Adipocyte (in vitro differentiated cells): ENCODE measurements at regions not wholly inside any gene's neighbourhood (a gene's known extent, or its start where the extent isn't known, plus 50 kb on each side); places are given as distances from the start of the nearest gene placed in this dataset.

Experiments used
- DNase-seq: peaks from one replicate; pipeline ENCODE4 v3.0.0-alpha.2; 2015; ENCODE audit warnings: low read depth
- H3K27me3 ChIP-seq: replicated peaks from 2 replicates; pipeline ENCODE4 v1.7.0; 2013; ENCODE audit warnings: mild to moderate bottlenecking, low read length, moderate library complexity; ENCODE audit not compliant: control insufficient read depth, insufficient read depth
- H3K36me3 ChIP-seq: 2 replicates; pipeline ENCODE4 v1.7.0; 2013; ENCODE audit warnings: low read length, mild to moderate bottlenecking, moderate library complexity; ENCODE audit not compliant: control insufficient read depth, insufficient read depth, severe bottlenecking
- H3K4me1 ChIP-seq: 2 replicates; pipeline ENCODE4 v1.7.0; 2013; ENCODE audit warnings: mild to moderate bottlenecking, low read length, moderate library complexity; ENCODE audit not compliant: control insufficient read depth, insufficient read depth
- H3K4me3 ChIP-seq: 2 replicates; pipeline ENCODE4 v1.7.0; 2013; ENCODE audit warnings: mild to moderate bottlenecking, low read length, moderate library complexity
- H3K9ac ChIP-seq: 2 replicates; pipeline ENCODE4 v1.7.0; 2013; ENCODE audit warnings: mild to moderate bottlenecking, low read length, moderate library complexity
- H3K9me3 ChIP-seq: 2 replicates; pipeline ENCODE4 v1.7.0; 2013; ENCODE audit warnings: mild to moderate bottlenecking, low read length, moderate library complexity; ENCODE audit not compliant: control insufficient read depth

GRCh38 chr6:51060262-51060762, 241.6 kb downstream of the TFAP2B start:
- Histone ChIP-seq H3K27me3 (no peaks in the 10 kb centered on the region), H3K9ac (no peak overlapping the region), H3K4me1 (no peaks in the 10 kb centered on the region), H3K36me3 (no peaks in the 10 kb centered on the region), H3K4me3 (no peak overlapping the region), H3K9me3 (no peaks in the 10 kb centered on the region)
- no peak for DNase-seq

GRCh38 chr6:51062166-51062722, 243.6 kb downstream of the TFAP2B start:
- DNase-seq: no peak
- Histone ChIP-seq H3K4me3 (no peak overlapping the region), H3K36me3 (no peaks in the 10 kb centered on the region), H3K4me1 (no peaks in the 10 kb centered on the region), H3K27me3 (no peaks in the 10 kb centered on the region), H3K9me3 (no peaks in the 10 kb centered on the region), H3K9ac (no peak overlapping the region)

GRCh38 chr6:51077821-51078518, 259.3 kb downstream of the TFAP2B start:
- Histone ChIP-seq H3K9me3 (no peaks in the 10 kb centered on the region), H3K4me1 (no peaks in the 10 kb centered on the region), H3K4me3 (no peak overlapping the region), H3K36me3 (no peaks in the 10 kb centered on the region), H3K9ac (no peak overlapping the region), H3K27me3 (no peaks in the 10 kb centered on the region)
- no peak for DNase-seq

- Histone ChIP-seq H3K9me3 (peaks cover 24% of the 10 kb centered on the region), H3K27me3 (no peaks in the 10 kb centered on the region), H3K4me3 (no peak overlapping the region), H3K4me1 (no peaks in the 10 kb centered on the region), H3K36me3 (no peaks in the 10 kb centered on the region), H3K9ac (no peak overlapping the region)
- DNase-seq: no peak
Observed at GRCh38 chr6:51090343-51090742, 271.7 kb downstream of the TFAP2B start.

- H3K36me3 ChIP-seq: no peaks in the 10 kb centered on the region
- no peaks in the 10 kb centered on the region for H3K4me1 ChIP-seq
- no peak overlapping the region for H3K4me3 ChIP-seq
- H3K9ac ChIP-seq: no peak overlapping the region
- no peaks in the 10 kb centered on the region for H3K27me3 ChIP-seq
- DNase-seq: no peak
- peaks cover 24% of the 10 kb centered on the region for H3K9me3 ChIP-seq
Observed at GRCh38 chr6:51093871-51094270, 275.2 kb downstream of the TFAP2B start.

- Histone ChIP-seq H3K4me3 (no peak overlapping the region), H3K27me3 (no peaks in the 10 kb centered on the region), H3K9ac (no peak overlapping the region), H3K36me3 (no peaks in the 10 kb centered on the region), H3K9me3 (peaks cover 24% of the 10 kb centered on the region), H3K4me1 (no peaks in the 10 kb centered on the region)
- no peak for DNase-seq
Observed at GRCh38 chr6:51094271-51094670, 275.6 kb downstream of the TFAP2B start.

- no peaks in the 10 kb centered on the region for H3K27me3 ChIP-seq
- peaks cover 4% of the 10 kb centered on the region for H3K9me3 ChIP-seq
- DNase-seq: no peak
- H3K9ac ChIP-seq: no peak overlapping the region
- no peaks in the 10 kb centered on the region for H3K36me3 ChIP-seq
- no peak overlapping the region for H3K4me3 ChIP-seq
- H3K4me1 ChIP-seq: no peaks in the 10 kb centered on the region
Observed at GRCh38 chr6:51098246-51098645, 279.6 kb downstream of the TFAP2B start.

- no peak for DNase-seq
- Histone ChIP-seq H3K27me3 (no peaks in the 10 kb centered on the region), H3K4me3 (no peak overlapping the region), H3K36me3 (no peaks in the 10 kb centered on the region), H3K4me1 (no peaks in the 10 kb centered on the region), H3K9me3 (peaks cover 4% of the 10 kb centered on the region), H3K9ac (no peak overlapping the region)
Observed at GRCh38 chr6:51098791-51099190, 280.1 kb downstream of the TFAP2B start.

GRCh38 chr6:51099201-51099600, 280.5 kb downstream of the TFAP2B start:
- Histone ChIP-seq H3K36me3 (no peaks in the 10 kb centered on the region), H3K4me1 (no peaks in the 10 kb centered on the region), H3K9ac (no peak overlapping the region), H3K9me3 (peaks cover 4% of the 10 kb centered on the region), H3K4me3 (no peak overlapping the region), H3K27me3 (no peaks in the 10 kb centered on the region)
- no peak for DNase-seq

GRCh38 chr6:51105357-51105756, 286.7 kb downstream of the TFAP2B start:
- DNase-seq: no peak
- Histone ChIP-seq H3K4me1 (no peaks in the 10 kb centered on the region), H3K9me3 (peaks cover 6% of the 10 kb centered on the region), H3K4me3 (no peak overlapping the region), H3K27me3 (no peaks in the 10 kb centered on the region), H3K9ac (no peak overlapping the region), H3K36me3 (no peaks in the 10 kb centered on the region)

GRCh38 chr6:51107769-51108203, 289.1 kb downstream of the TFAP2B start:
- Histone ChIP-seq H3K4me1 (no peaks in the 10 kb centered on the region), H3K4me3 (no peak overlapping the region), H3K9me3 (peaks cover 6% of the 10 kb centered on the region), H3K27me3 (no peaks in the 10 kb centered on the region), H3K9ac (no peak overlapping the region), H3K36me3 (no peaks in the 10 kb centered on the region)
- DNase-seq: no peak
